ENCODE measurements at regions not wholly inside any gene's neighbourhood (a gene's known extent, or its start where the extent isn't known, plus 50 kb on each side); places are given as distances from the start of the nearest gene placed in this dataset.

DNA sequence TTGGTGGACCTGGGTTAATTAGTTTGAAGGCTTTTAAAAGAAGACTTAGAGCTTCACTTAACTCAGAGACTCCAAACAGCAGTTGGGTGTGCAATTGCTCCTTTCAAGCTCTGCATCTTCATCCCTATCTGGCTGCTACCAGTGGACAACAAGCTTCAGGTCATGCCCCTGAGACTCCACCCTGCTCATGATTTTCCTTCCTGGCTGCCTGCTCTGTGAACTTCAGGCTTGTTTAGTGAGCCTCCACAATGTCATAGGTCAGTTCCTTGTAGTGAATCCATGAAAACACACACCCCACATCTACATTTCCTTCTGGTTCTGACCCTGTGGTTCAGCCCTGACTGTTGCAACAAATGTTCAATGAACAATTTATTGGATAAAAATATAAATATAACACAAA is 61.1 kb upstream of the MARCKS start:
- TF ChIP-seq ZFX (IDR thresholded peaks at IDR 0.05) = no peak
- TF ChIP-seq, protein P1, sequence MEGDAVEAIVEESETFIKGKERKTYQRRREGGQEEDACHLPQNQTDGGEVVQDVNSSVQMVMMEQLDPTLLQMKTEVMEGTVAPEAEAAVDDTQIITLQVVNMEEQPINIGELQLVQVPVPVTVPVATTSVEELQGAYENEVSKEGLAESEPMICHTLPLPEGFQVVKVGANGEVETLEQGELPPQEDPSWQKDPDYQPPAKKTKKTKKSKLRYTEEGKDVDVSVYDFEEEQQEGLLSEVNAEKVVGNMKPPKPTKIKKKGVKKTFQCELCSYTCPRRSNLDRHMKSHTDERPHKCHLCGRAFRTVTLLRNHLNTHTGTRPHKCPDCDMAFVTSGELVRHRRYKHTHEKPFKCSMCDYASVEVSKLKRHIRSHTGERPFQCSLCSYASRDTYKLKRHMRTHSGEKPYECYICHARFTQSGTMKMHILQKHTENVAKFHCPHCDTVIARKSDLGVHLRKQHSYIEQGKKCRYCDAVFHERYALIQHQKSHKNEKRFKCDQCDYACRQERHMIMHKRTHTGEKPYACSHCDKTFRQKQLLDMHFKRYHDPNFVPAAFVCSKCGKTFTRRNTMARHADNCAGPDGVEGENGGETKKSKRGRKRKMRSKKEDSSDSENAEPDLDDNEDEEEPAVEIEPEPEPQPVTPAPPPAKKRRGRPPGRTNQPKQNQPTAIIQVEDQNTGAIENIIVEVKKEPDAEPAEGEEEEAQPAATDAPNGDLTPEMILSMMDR (conservative IDR thresholded peaks at IDR 0.05) = no peak
- no peak overlapping the region for H3K27ac ChIP-seq

DNA sequence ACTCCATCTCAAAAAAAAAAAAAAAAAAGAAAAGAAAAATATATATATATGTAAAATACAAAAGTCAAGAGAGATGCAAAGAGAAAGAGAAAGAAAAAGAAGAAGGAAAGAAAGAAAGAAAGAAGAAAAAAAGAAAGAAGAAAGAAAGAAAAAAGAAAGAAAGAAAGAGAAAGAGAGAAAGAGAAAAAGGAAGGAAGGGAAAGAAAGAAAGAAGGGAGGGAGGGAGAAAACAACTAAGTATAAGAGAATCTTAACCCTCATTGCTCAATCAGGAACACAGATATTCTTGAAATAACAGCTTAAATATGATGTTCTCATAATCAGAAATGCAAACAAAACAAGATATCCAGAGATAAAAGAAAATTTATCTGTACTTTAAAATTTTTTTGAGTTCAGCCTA is 54.4 kb upstream of the MARCKS start:
- TF ChIP-seq ZFX (IDR thresholded peaks at IDR 0.05) = no peak
- TF ChIP-seq, protein P1 (conservative IDR thresholded peaks at IDR 0.05) = no peak
- H3K27ac ChIP-seq = no peak overlapping the region

DNA sequence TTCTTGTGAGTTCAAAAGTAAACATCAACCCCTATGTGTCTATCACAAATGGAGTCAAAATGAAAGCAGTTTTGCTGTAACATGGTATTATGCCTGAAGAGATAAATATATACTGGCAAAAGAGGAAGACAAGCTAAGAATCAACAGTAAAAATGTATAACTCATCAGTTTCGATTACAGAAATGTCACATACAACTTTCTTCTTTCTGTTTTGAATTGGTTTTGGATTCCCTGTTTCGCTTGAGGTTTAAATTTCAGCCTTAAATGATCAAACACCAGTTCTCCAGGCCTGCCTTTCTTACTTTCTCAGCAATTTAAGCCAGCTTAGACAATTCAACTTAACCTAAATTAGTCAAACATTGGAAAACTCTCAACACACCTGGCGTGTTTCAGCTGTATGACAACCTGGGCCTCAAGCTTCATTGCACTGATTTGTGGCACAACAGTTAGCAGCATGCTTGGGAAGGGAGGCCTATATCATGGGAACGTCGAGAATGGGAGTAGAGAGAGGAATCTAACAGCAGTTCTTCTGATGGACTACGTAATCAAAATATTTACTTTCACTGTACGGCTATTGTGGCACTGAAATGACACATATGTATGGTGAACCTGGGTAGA is 51.9 kb upstream of the MARCKS start:
- no peak overlapping the region for H3K27ac ChIP-seq
- no peak for TF ChIP-seq ZFX (IDR thresholded peaks at IDR 0.05)

DNA sequence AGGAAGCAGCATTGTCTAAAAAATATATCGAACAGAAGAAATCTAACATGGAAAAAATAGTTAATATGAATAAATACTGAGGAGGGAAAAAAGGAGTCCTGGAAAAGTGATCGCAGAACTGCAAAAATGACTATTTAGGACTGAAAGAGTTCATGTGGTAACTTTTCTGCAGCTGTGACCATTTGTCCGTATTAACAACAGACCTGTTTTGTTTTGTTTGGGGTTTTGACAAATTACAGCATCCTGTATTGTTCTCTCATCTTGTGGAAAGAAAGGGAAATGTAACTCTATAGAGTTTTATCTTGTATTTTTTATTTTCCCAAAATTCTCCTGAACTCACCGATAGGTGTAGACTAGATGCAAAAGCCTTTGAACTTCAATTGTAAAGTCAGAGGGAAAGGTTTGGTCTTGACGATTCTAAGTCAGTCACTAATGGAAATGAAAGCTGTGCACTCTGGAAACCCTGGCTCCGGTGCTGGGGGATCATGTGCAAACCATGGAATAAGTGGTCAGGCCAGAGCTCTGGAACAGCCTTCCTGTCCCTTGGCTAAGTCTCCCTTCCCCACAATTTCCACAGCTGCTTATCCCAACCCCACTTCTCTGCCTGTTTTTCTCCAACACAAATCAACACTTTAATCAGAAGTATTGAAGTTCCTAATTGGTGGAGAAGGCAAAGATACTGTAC is 51.2 kb upstream of the MARCKS start:
- H3K27ac ChIP-seq = no peak overlapping the region
- no peak for TF ChIP-seq ZFX (IDR thresholded peaks at IDR 0.05)
- TF ChIP-seq, protein P1 (conservative IDR thresholded peaks at IDR 0.05) = no peak

Data from C4-2B (cell line).